Neural cell (in vitro differentiated cells): ENCODE measurements at regions not wholly inside any gene's neighbourhood (a gene's known extent, or its start where the extent isn't known, plus 50 kb on each side); places are given as distances from the start of the nearest gene placed in this dataset.

Experiments
- H2AFZ ChIP-seq: fragments of 200-600, 300-800 bp; sonication (generic), shearing (Covaris generic); 2 replicates; pipeline ENCODE4 v1.6.0; 2014; ENCODE audit warnings: low read depth, mild to moderate bottlenecking, antibody characterized with exemption, low read length, moderate library complexity
- H3F3A ChIP-seq: fragments of 200-600 bp; shearing (Covaris generic); 2 replicates; pipeline ENCODE4 v1.6.1; 2016; ENCODE audit warnings: mild to moderate bottlenecking, moderate library complexity, mixed read lengths, antibody characterized with exemption, low read length; ENCODE audit not compliant: insufficient read depth, poor library complexity, severe bottlenecking
- H3K27ac ChIP-seq: fragments of 200-600, 300-800 bp; sonication (generic), shearing (Covaris generic); 2 replicates; pipeline ENCODE4 v1.5.1; 2014; ENCODE audit warnings: mild to moderate bottlenecking, low read length, moderate library complexity
- H3K27me3 ChIP-seq: fragments of 300-800, 200-600 bp; sonication (generic), shearing (Covaris generic); 2 replicates; pipeline ENCODE4 v1.6.0; 2014; ENCODE audit warnings: mild to moderate bottlenecking, low read depth, low read length, moderate library complexity; ENCODE audit not compliant: insufficient read depth
- H3K36me3 ChIP-seq: fragments of 300-800, 200-600 bp; sonication (generic), shearing (Covaris generic); 2 replicates; pipeline ENCODE4 v1.5.1; 2014; ENCODE audit warnings: mild to moderate bottlenecking, antibody characterized with exemption, low read length, moderate library complexity; ENCODE audit not compliant: insufficient read depth
- H3K4me2 ChIP-seq: fragments of 300-800, 200-600 bp; sonication (generic), shearing (Covaris generic); 2 replicates; pipeline ENCODE4 v1.6.0; 2014; ENCODE audit warnings: mild to moderate bottlenecking, low read length
- H3K4me3 ChIP-seq: fragments of 300-800, 200-600 bp; sonication (generic), shearing (Covaris generic); 2 replicates; pipeline ENCODE4 v1.5.1; 2014; ENCODE audit warnings: mild to moderate bottlenecking, low read length, moderate library complexity
- H3K79me2 ChIP-seq: fragments of 200-600 bp; shearing (Covaris generic); replicated peaks from 2 replicates; pipeline ENCODE4 v1.6.0; 2014; ENCODE audit warnings: mild to moderate bottlenecking, low read length, moderate library complexity; ENCODE audit not compliant: insufficient read depth
- H3K9ac ChIP-seq: fragments of 300-800, 200-600 bp; sonication (generic), shearing (Covaris generic); 2 replicates; pipeline ENCODE4 v1.6.1; 2016; ENCODE audit warnings: mild to moderate bottlenecking, low read length, mixed read lengths
- H3K9me2 ChIP-seq: fragments of 200-600 bp; shearing (Covaris generic); 2 replicates; pipeline ENCODE4 v1.6.1; 2016; ENCODE audit warnings: mild to moderate bottlenecking, low read length, mixed read lengths; ENCODE audit not compliant: insufficient read depth
- H3K9me3 ChIP-seq: fragments of 200-600, 300-800 bp; sonication (generic), shearing (Covaris generic); 2 replicates; pipeline ENCODE4 v1.6.1; 2016; ENCODE audit warnings: mild to moderate bottlenecking, mixed run types, low read length, moderate library complexity, mixed read lengths
- H4K20me1 ChIP-seq: fragments of 200-600 bp; shearing (Covaris generic); 2 replicates; pipeline ENCODE4 v1.6.1; 2016; ENCODE audit warnings: mild to moderate bottlenecking, mixed run types; ENCODE audit not compliant: insufficient read depth
- CTCF ChIP-seq: fragments of 450-650 bp; IDR thresholded peaks from 2 replicates; pipeline ENCODE4 v1.5.1; 2014; ENCODE audit warnings: antibody characterized with exemption, mild to moderate bottlenecking, moderate library complexity; ENCODE audit not compliant: poor library complexity, severe bottlenecking
- EP300 ChIP-seq: fragments of 450-650 bp; conservative IDR thresholded peaks from 2 replicates; pipeline ENCODE4 v1.6.1; 2014; ENCODE audit warnings: antibody characterized with exemption, mild to moderate bottlenecking, moderate library complexity; ENCODE audit not compliant: poor library complexity, severe bottlenecking
- EZH2 ChIP-seq: fragments of 200-600, 300-800 bp; shearing (Covaris generic), sonication (generic); IDR thresholded peaks from 2 replicates; pipeline ENCODE4 v1.6.1; 2014; ENCODE audit warnings: antibody characterized with exemption, low read length, borderline replicate concordance, mild to moderate bottlenecking; ENCODE audit not compliant: insufficient read depth, poor library complexity, severe bottlenecking
- MXI1 ChIP-seq: fragments of 450-650 bp; conservative IDR thresholded peaks from 2 replicates; pipeline ENCODE4 v1.6.1; 2014; ENCODE audit warnings: antibody characterized with exemption, mild to moderate bottlenecking; ENCODE audit not compliant: poor library complexity, severe bottlenecking
- POLR2AphosphoS5 ChIP-seq: IDR thresholded peaks from 2 replicates; pipeline ENCODE4 v1.6.1; 2012
- RAD21 ChIP-seq: fragments of 450-650 bp; conservative IDR thresholded peaks from 2 replicates; pipeline ENCODE4 v1.6.1; 2014; ENCODE audit warnings: antibody characterized with exemption, mild to moderate bottlenecking, moderate library complexity
- REST ChIP-seq: IDR thresholded peaks from 2 replicates; pipeline ENCODE4 v1.6.1; 2012; ENCODE audit warnings: borderline replicate concordance
- SMC3 ChIP-seq: fragments of 450-650 bp; conservative IDR thresholded peaks from 2 replicates; pipeline ENCODE4 v1.6.1; 2014; ENCODE audit warnings: antibody characterized with exemption, mild to moderate bottlenecking, moderate library complexity; ENCODE audit not compliant: poor library complexity
- TAF1 ChIP-seq: IDR thresholded peaks from 2 replicates; pipeline ENCODE4 v1.6.1; 2012; ENCODE audit warnings: low read depth

GRCh38 chr2:221915926-221916325 lies 343.8 kb upstream of the EPHA4 start:
- H3K9ac ChIP-seq: no peak overlapping the region
- H3K79me2 ChIP-seq: no peaks in the 10 kb centered on the region
- H3F3A ChIP-seq: no peaks in the 10 kb centered on the region
- H3K27me3 ChIP-seq: peaks cover 3% of the 10 kb centered on the region
- no peak overlapping the region for H3K27ac ChIP-seq
- no peak overlapping the region for H2AFZ ChIP-seq
- no peak for TF ChIP-seq RAD21
- TF ChIP-seq POLR2AphosphoS5: no peak
- no peak for TF ChIP-seq REST
- no peak for TF ChIP-seq EP300
- no peak for TF ChIP-seq EZH2
- no peaks in the 10 kb centered on the region for H4K20me1 ChIP-seq
- no peak overlapping the region for H3K4me3 ChIP-seq
- no peak overlapping the region for H3K4me2 ChIP-seq
- H3K9me3 ChIP-seq: no peaks in the 10 kb centered on the region
- no peaks in the 10 kb centered on the region for H3K9me2 ChIP-seq
- no peaks in the 10 kb centered on the region for H3K36me3 ChIP-seq

GRCh38 chr2:221914334-221914880 lies 342.3 kb upstream of the EPHA4 start:
- no peak overlapping the region for H3K9ac ChIP-seq
- H3K79me2 ChIP-seq: no peaks in the 10 kb centered on the region
- H3K9me2 ChIP-seq: no peaks in the 10 kb centered on the region
- no peaks in the 10 kb centered on the region for H3K9me3 ChIP-seq
- no peaks in the 10 kb centered on the region for H3F3A ChIP-seq
- peaks cover 16% of the 10 kb centered on the region for H3K27me3 ChIP-seq
- no peak overlapping the region for H3K4me3 ChIP-seq
- TF ChIP-seq SMC3: no peak
- TF ChIP-seq EZH2: no peak
- no peak for TF ChIP-seq MXI1
- no peak for TF ChIP-seq RAD21
- TF ChIP-seq CTCF: no peak
- TF ChIP-seq TAF1: no peak
- no peak for TF ChIP-seq POLR2AphosphoS5
- no peak for TF ChIP-seq EP300
- no peak for TF ChIP-seq REST
- H4K20me1 ChIP-seq: no peaks in the 10 kb centered on the region
- H2AFZ ChIP-seq: no peak overlapping the region
- no peak overlapping the region for H3K27ac ChIP-seq
- H3K36me3 ChIP-seq: no peaks in the 10 kb centered on the region
- no peak overlapping the region for H3K4me2 ChIP-seq
